ENCODE measurements at regions not wholly inside any gene's neighbourhood (a gene's known extent, or its start where the extent isn't known, plus 50 kb on each side); places are given as distances from the start of the nearest gene placed in this dataset.

- no peaks in the 10 kb centered on the region for H3K9me3 Mint-ChIP-seq (ENCODE audit: unreplicated experiment)
- no peaks in the 10 kb centered on the region for H3K36me3 Mint-ChIP-seq (ENCODE audit: insufficient read depth, unreplicated experiment)
- POLR2A ChIA-PET = no interaction called here
- no TSS peak for BruUV-seq (replicated peaks)
- H3K4me3 Mint-ChIP-seq (ENCODE audit: unreplicated experiment) = no peak overlapping the region
- H3K4me1 Mint-ChIP-seq (ENCODE audit: low read depth, unreplicated experiment) = no peaks in the 10 kb centered on the region
- Histone ChIP-seq H3K4me1 (no peaks in the 10 kb centered on the region), H3K36me3 (ENCODE audit: control insufficient read depth, insufficient read depth, low read length) (no peaks in the 10 kb centered on the region), H3K9me3 (no peaks in the 10 kb centered on the region), H3K27me3 (replicated peaks; ENCODE audit: control insufficient read depth, insufficient read depth, low read length) (no peaks in the 10 kb centered on the region), H3K4me3 (ENCODE audit: low read depth, low read length) (no peak overlapping the region)
- no peak overlapping the region for H3K27ac Mint-ChIP-seq (ENCODE audit: unreplicated experiment)
- TF ChIP-seq CTCF (IDR thresholded peaks at IDR 0.05; ENCODE audit: insufficient read depth in 1 of 2, low read depth in 1 of 2, low read length in 1 of 2, severe bottlenecking in 1 of 2, unreplicated experiment in 1 of 2) = no peak
- peaks cover 15% of the 10 kb centered on the region for H3K27me3 Mint-ChIP-seq (ENCODE audit: insufficient read depth, unreplicated experiment)
- CTCF ChIA-PET = no interaction called here
- no peak for DNase-seq
- intact Hi-C loops (cut with micrococcal nuclease; ENCODE audit: unreplicated experiment) = no loop called here
Observed at GRCh38 chr11:122319085-122319484, 203.1 kb upstream of the BLID start.

DNA sequence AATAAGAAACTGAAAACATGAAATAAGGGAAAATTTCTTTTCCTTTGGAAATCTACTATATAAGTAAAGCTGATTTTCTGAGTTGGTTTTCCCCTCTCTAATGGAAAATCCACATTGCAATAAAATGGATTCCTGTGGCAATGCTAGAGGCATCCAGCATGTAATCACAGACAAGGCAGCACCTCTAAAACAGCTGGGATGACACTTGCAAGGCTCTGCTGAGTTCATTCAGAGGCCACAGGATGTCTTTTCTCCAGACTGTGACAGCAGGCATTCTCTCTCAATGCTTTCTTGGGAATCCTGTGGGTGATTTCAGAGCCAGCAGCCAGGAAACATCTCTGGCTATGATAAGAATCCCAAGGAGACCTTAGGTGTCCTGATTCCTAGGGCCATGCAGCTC is 201.3 kb upstream of the BLID start:
- ChIA-PET CTCF (no interaction called here), POLR2A (interaction anchor here (0.6 kb wide), 1 partner anchor 51 kb away, joined by 3 read pairs; no protein-coding TSS in a partner anchor)
- Mint-ChIP-seq H3K4me3 (ENCODE audit: unreplicated experiment) (no peak overlapping the region), H3K27ac (ENCODE audit: unreplicated experiment) (no peak overlapping the region), H3K4me1 (ENCODE audit: low read depth, unreplicated experiment) (no peaks in the 10 kb centered on the region), H3K36me3 (ENCODE audit: insufficient read depth, unreplicated experiment) (no peaks in the 10 kb centered on the region), H3K27me3 (ENCODE audit: insufficient read depth, unreplicated experiment) (peaks cover 16% of the 10 kb centered on the region), H3K9me3 (ENCODE audit: unreplicated experiment) (no peaks in the 10 kb centered on the region)
- Histone ChIP-seq H3K4me1 (no peaks in the 10 kb centered on the region), H3K36me3 (ENCODE audit: control insufficient read depth, insufficient read depth, low read length) (no peaks in the 10 kb centered on the region), H3K27me3 (replicated peaks; ENCODE audit: control insufficient read depth, insufficient read depth, low read length) (no peaks in the 10 kb centered on the region), H3K9me3 (no peaks in the 10 kb centered on the region), H3K4me3 (ENCODE audit: low read depth, low read length) (no peak overlapping the region)
- no peak for TF ChIP-seq CTCF (IDR thresholded peaks at IDR 0.05; ENCODE audit: insufficient read depth in 1 of 2, low read depth in 1 of 2, low read length in 1 of 2, severe bottlenecking in 1 of 2, unreplicated experiment in 1 of 2)
- DNase-seq = no peak
- intact Hi-C loops (cut with micrococcal nuclease; ENCODE audit: unreplicated experiment) = no loop called here
- no TSS peak for BruUV-seq (replicated peaks)

DNA sequence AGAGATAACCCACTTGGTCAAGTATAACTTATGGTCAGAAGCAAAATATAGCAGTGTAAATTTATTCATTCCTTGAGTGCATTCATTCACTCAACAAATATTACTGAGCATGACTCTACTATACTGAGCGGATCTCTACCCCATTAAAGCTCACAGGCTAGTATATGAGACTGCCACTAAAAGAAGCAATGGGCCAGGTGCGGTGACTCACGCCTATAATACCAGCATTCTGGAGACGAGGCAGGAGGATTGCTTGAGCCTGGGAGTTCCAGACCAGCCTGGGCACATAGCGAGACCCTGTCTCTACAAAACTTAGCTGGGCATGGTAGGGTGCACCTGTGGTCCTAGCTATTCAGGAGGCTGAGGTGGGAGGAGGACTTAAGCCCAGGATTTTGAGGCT is 197.6 kb upstream of the BLID start:
- peaks cover 19% of the 10 kb centered on the region for H3K27me3 Mint-ChIP-seq (ENCODE audit: insufficient read depth, unreplicated experiment)
- intact Hi-C loops (cut with micrococcal nuclease; ENCODE audit: unreplicated experiment) = no loop called here
- H3K9me3 ChIP-seq = no peaks in the 10 kb centered on the region
- ChIA-PET CTCF (no interaction called here), POLR2A (no interaction called here)
- no peaks in the 10 kb centered on the region for H3K4me1 ChIP-seq
- no peaks in the 10 kb centered on the region for H3K4me1 Mint-ChIP-seq (ENCODE audit: low read depth, unreplicated experiment)
- no peak for TF ChIP-seq CTCF (IDR thresholded peaks at IDR 0.05; ENCODE audit: insufficient read depth in 1 of 2, low read depth in 1 of 2, low read length in 1 of 2, severe bottlenecking in 1 of 2, unreplicated experiment in 1 of 2)
- BruUV-seq (replicated peaks) = no TSS peak
- H3K27ac Mint-ChIP-seq (ENCODE audit: unreplicated experiment) = no peak overlapping the region
- H3K9me3 Mint-ChIP-seq (ENCODE audit: unreplicated experiment) = no peaks in the 10 kb centered on the region
- DNase-seq = no peak
- no peak overlapping the region for H3K4me3 Mint-ChIP-seq (ENCODE audit: unreplicated experiment)
- H3K27me3 ChIP-seq (replicated peaks; ENCODE audit: control insufficient read depth, insufficient read depth, low read length) = no peaks in the 10 kb centered on the region
- no peaks in the 10 kb centered on the region for H3K36me3 ChIP-seq (ENCODE audit: control insufficient read depth, insufficient read depth, low read length)
- no peak overlapping the region for H3K4me3 ChIP-seq (ENCODE audit: low read depth, low read length)
- no peaks in the 10 kb centered on the region for H3K36me3 Mint-ChIP-seq (ENCODE audit: insufficient read depth, unreplicated experiment)

Data from Caco-2 (cell line).